SH-SY5Y (cell line): ENCODE measurements at regions not wholly inside any gene's neighbourhood (a gene's known extent, or its start where the extent isn't known, plus 50 kb on each side); places are given as distances from the start of the nearest gene placed in this dataset.

Experiments
- GATA2 ChIP-seq: IDR thresholded peaks from 2 replicates; pipeline ENCODE4 v1.6.1; 2011; ENCODE audit warnings: mild to moderate bottlenecking, low read depth, low read length
- GATA3 ChIP-seq: IDR thresholded peaks from 2 replicates; pipeline ENCODE4 v1.6.1; 2011; ENCODE audit warnings: low read depth, mild to moderate bottlenecking, low read length, moderate library complexity

DNA sequence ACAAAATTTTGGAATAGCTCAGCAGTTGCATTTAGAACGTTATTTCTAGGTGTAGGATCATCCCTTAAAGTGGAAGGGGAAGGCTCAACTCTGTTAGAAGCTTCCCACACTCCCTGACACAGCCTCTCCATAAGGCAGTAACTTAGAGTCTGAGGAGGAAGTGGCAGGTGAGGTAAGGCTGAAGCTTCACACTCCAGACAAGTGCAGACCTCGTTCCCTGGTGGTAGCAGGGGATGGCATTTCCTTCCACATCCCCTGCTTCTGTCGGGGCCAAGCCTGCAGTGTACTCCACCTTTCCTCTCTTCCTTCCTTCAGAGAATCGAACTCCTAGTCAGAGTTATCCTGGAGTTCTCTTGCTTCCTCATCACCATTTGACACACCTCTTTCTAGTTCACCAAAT is 224.7 kb downstream of the CYRIA start:
- TF ChIP-seq GATA2 (no peak), GATA3 (no peak)
